CD1c-positive myeloid dendritic cell (primary cell): ENCODE measurements at regions not wholly inside any gene's neighbourhood (a gene's known extent, or its start where the extent isn't known, plus 50 kb on each side); places are given as distances from the start of the nearest gene placed in this dataset.
"Not testable (repeated sequence)": the region's sequence is repeated elsewhere in the genome, so short reads cannot be mapped to it uniquely, and the experiment has no call there.

ENCODE experiments used
- DNase-seq: peaks from one replicate; pipeline ENCODE4 v3.0.0-alpha.2; 2016; ENCODE audit errors: extremely low spot score

- DNase-seq = no peak
Measured at GRCh38 chr3:137612291-137612690, 151.8 kb upstream of the SOX14 start.

- DNase-seq = no peak
Measured at GRCh38 chr3:137615659-137616418, 148.3 kb upstream of the SOX14 start.

GRCh38 chr3:137641879-137642704 lies 122.0 kb upstream of the SOX14 start:
- no peak for DNase-seq

- DNase-seq = no peak
Measured at GRCh38 chr3:137642831-137643230, 121.3 kb upstream of the SOX14 start.

GRCh38 chr3:137647179-137647578 lies 116.9 kb upstream of the SOX14 start:
- no peak for DNase-seq

GRCh38 chr3:137669519-137670060 lies 94.5 kb upstream of the SOX14 start:
- no peak for DNase-seq

- DNase-seq = no peak
Measured at GRCh38 chr3:137687181-137687879, 76.8 kb upstream of the SOX14 start.

- no peak for DNase-seq
Measured at GRCh38 chr3:137692803-137693431, 71.2 kb upstream of the SOX14 start.

GRCh38 chr3:137693791-137694190 lies 70.3 kb upstream of the SOX14 start:
- DNase-seq = no peak

- no peak for DNase-seq
Measured at GRCh38 chr3:137694836-137695235, 69.3 kb upstream of the SOX14 start.

GRCh38 chr3:137695351-137695750 lies 68.8 kb upstream of the SOX14 start:
- DNase-seq = no peak

GRCh38 chr3:137709011-137709601 lies 55.0 kb upstream of the SOX14 start:
- DNase-seq = no peak

GRCh38 chr3:137713965-137714364 lies 50.1 kb upstream of the SOX14 start:
- DNase-seq = not testable (repeated sequence)
